HG03095 (cell line): ENCODE measurements at regions not wholly inside any gene's neighbourhood (a gene's known extent, or its start where the extent isn't known, plus 50 kb on each side); places are given as distances from the start of the nearest gene placed in this dataset.

Experiments
- ATAC-seq: cut with Tn5 transposase; IDR thresholded peaks from one replicate; pipeline ENCODE4 v1.9.1; 2021; ENCODE audit warnings: moderate library complexity; ENCODE audit not compliant: unreplicated experiment

DNA sequence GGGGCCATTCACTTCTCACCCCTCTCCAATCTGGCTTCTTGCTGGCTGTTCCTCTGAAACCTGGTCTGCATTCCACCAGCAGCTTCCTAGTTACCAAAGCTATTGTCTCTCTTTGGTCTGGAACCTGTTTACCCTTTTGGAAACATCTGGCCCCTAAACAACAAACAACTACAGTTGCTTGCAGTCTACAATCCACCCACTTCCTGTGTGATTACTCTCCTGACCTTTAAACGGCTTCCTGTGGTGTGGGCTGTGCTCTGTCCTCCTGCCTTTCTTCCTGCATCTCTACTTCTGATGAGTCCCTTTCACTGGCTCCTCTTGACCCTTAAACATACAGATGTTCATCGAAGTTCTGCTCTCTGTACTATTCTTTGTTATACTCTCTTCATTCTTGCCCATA is 303.8 kb downstream of the TDRD15 start:
- no peak for ATAC-seq

DNA sequence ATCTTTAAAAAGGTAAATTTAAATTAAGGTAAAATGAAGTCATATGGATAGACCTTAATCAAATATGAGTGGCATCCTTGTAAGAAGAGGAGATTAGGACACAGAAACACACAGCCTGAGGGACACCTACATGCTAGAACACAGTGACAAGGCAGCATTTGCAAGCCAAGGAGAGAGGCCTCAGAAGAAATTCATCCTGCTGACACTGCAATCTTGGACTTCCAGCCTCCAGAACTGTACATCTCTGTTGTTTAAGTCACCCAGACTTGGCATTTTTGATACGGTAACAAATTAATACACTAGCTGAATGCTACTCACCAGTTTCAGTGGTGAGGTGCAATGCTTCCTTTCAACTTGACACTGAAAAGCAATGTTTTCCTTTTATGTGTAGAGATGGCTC is 305.0 kb downstream of the TDRD15 start:
- no peak for ATAC-seq

DNA sequence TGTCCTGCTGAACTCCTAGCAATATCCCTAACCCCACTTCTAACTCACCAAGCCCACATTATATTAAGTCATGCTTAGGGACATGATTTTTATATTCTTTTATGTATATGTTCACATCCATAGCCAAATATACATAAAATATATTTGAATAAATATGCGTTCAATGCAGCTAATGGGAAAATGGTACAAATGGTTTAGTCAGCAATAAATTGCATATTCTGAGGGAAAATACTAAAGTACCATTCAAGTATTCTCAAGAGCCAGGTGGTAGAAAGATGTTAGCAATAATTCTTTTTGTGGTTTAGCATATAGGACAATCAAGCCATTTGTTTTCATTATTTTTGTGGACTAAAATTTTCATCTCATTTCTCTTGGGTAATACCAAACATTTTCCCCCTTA is 306.0 kb downstream of the TDRD15 start:
- ATAC-seq = no peak

DNA sequence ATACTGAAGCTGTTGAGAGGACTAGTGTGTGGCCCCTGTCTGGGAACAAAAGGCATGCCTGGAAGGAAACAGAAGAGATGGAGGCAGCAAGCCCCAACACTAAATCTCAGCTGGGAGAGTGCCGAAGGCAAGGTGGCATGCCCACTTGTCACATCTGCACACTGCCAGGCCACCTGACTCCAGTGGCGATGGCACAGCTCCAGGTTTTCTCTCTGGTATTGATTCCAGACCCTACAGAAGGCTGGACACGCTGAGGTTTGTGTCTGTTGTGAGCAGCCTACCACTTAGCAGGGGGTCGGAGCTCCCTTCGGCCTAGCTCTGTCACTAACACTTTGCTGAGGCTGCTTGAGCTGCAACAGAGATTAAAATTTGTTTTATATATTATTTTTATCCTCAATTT is 307.3 kb downstream of the TDRD15 start:
- ATAC-seq = no peak

DNA sequence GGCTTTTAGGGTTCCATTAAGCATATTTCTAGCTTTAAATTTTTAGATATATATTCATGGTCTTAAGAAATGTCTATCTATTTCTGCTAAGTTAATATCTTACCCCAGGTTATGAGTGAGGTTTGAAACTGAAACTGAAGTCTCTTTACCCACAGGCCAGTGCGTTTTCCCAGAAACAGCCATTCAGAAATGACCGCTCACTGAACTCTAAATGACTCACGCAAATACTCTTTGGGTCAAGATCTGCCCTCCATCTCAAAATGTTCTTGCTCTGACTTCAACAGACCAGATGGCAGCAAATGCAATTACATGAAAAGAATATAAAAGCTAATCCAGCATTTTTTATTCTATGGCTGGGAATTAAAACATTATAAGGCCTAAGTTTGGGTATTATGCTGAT is 315.2 kb downstream of the TDRD15 start:
- ATAC-seq = no peak

DNA sequence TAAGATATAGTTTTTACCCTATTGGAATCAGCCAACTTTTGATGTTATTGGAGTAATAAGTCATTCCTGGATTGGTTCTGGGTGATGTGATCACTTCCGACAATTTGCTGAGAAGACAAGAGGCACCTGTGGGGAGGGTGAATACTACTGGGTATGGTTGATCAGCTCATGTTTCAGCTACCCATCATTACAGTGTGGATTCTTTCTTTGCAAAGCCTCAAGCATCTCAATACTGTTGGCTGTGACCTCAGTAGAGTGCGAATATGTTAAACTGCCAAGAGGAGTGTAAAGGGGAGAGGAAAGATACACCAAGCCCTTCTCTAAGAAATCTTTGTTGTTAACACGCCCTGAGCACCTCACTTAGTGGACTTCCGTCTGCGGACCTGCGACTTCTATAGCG is 317.7 kb downstream of the TDRD15 start:
- ATAC-seq = no peak

DNA sequence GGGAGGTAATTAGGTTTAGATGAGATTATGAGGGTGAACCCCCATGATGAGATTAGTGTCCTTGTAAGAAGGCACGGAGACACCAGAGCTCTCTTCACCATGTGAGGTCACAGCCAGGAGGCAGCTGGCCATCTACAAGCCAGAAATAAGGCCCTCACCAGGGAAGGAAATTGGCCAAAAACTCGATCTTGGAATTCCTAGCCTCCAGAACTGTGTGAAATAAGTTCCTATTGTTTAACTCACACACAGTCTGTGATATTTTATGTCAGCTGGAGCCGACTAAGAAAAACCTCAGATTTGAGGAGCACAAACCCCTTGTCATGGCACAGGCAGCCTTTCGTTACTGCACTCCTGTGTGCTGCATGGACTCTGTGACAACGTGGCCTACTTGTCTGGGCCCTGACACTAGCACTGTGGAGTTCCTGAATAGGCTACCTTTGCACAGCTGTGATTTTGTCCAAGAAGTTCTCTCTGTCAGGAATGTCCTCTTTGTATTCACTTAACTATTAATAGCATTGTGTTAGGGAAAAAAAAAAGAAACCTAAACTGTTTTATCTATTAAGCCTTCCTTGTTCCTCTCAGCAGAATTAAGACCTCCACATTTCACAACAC is 319.8 kb downstream of the TDRD15 start:
- no peak for ATAC-seq

DNA sequence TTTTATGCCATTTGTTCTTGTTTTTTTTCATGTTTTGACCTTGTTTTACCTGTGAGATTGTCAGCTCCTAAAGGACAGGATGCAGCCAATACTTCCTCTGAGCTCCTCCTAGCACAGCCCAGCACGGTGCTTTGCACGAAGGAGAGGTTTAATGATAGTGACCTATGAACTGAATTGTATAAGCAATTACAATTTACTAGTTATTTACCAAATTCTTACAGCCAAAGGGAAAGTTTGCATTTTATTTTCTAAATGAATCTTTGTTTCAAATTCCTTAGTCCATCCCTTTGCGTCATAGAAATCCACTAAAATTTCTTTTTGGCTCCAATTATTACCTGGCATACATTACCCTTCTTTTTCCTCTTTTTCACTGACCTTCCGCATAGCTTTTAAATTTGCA is 326.1 kb downstream of the TDRD15 start:
- no peak for ATAC-seq

DNA sequence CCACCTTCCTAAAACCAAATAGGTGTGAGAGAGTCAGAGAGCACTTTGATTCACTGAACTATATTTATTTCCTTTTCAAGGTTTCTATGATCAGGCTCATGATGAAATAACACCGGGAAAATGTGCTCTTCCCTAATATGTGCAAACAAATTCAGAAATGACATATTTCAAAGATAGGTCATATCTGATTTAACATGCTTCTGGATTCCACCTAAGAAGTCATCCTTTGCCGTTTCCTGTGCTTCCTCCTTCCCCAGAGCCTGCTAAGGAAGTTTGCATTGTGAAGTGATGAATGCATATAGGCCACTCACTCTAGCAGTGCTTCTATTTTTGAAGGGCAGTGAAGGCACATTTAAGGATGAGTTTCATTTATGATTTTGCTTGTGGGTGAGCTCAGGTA is 327.6 kb downstream of the TDRD15 start:
- no peak for ATAC-seq

DNA sequence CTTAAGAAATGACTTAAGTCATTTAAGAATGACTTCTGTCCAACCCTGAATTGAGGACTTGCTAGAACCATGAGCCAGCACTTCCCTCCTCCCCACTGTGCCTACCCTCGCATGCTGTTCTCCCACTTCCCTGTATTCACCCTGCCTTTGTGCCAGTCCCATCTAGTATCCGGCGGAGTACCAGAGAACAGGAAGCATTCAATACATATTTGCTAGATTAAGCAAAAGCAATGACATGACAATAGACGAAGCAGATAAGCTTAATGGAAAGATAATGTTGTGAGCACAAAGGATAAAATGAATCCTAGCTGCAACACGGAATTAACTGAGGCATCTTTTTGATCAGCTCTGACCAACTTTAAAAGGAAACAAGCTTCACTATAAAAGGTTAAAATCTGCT is 328.5 kb downstream of the TDRD15 start:
- no peak for ATAC-seq

DNA sequence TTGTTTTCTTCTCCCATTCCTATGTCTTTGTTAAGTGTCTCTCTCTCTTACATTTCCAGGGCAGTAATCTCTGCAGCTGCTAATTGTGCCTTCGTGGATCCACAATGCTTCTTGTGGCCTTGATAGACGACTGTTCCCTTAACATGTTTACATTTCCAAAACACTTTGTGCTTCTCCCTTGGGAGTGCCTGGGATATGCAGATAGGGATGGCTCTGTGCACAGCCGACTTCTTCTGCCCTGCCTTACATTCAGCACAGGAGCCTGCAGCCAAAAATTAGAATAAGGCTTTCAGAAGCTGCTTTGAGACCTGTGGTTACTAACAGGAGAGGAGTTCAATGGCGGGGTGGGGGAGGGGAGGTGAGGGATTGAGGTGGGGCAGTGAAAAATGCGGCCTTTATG is 328.9 kb downstream of the TDRD15 start:
- no peak for ATAC-seq

DNA sequence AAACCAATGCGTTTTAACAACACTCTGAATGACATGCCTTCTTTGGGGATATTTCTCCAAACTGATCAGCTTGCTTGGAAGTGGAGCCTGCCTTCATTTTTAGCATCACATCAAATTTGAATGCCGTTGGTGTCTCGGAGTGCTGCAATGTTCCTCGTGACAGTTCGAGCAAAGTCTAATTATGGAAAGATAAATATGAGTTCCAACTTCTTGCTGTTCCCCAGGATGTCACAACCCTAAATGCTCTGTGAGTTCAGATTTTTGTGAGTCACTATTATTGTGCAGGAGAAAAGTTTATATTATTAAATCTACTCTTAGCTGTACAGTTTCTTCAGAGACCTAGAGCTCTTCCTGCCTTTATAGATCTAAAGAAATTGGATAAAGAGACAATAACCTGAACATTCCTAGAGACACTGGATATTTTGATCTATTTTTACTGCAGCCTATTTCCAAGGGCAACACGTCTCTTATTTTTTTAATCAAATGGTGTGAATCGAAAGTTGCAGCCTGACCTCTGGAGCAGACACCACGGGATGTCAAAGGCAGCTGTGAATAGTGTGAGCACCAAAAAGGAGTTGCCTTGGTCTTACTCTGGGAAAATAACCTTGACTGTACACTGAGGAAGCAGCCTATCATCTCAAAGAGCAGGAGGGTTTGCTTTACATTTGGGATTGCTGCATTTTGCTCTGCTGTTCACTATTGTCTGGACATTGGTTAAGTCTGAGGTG is 330.1 kb downstream of the TDRD15 start:
- ATAC-seq = no peak

DNA sequence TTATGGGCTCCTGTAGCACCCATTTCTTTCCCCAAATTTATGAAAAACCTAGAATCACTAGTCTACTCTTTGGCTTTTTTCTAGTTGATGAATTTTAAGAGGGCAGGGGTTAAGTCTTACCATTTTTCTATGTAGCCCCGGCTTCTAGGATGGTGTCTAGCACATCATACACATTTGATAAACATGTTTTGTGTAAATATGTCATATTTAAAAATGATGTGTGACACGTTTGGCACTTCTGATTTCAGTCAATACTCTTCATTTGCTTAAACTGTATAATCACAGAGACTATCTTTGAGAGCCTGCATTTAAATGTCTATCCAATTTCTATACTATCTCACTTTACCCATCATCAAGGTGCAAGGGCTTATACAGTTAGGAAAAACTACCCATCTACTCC is 331.1 kb downstream of the TDRD15 start:
- no peak for ATAC-seq

DNA sequence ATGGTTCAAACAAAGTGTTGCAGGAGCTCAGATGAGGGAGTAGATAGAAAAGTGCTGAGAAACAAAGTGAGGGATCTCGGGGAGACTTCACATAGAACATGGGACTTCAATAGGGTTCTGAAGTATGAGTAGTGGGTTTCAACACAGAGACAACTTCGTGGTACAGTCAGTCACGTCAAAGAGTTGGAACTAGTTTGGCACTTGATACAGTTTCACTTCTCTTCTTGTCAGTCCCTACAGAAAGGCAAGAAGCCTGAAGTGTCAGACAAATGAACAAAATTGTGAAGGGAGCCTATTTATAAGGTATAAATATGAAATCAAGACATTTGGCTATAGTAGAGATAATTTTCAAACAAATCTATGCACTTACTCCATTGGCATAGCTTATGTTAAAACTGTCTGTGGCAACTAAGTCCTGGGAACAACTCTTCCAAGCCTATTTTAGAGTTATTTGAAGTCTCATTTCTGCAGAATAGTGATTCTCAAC is 338.0 kb downstream of the TDRD15 start:
- ATAC-seq = no peak

DNA sequence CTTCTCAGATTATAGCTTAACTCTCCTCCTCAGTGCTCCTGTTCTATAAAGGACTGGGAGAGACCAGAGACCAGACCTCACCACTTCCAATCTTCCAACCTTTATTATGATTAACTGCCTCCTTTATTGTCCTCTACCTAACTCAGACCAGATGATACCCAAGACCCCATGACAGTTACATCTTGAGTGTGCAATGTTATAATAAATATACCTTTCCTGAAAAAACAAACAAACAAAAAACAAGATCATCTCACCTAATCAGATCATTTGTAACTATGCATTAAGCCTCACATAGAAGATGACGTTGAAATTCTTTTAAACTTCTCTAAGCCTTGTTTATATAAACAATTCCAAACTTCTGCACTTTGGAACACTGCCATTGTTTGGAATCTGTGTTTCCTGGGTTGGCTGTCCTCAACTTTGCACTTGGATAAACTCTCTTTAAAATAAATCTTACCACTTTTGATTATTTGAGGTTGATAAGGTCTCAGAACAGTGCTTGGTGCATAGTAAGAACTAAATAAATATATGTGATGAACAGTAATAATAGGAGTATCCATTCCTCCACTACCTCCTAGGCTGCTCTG is 342.7 kb downstream of the TDRD15 start:
- no peak for ATAC-seq

DNA sequence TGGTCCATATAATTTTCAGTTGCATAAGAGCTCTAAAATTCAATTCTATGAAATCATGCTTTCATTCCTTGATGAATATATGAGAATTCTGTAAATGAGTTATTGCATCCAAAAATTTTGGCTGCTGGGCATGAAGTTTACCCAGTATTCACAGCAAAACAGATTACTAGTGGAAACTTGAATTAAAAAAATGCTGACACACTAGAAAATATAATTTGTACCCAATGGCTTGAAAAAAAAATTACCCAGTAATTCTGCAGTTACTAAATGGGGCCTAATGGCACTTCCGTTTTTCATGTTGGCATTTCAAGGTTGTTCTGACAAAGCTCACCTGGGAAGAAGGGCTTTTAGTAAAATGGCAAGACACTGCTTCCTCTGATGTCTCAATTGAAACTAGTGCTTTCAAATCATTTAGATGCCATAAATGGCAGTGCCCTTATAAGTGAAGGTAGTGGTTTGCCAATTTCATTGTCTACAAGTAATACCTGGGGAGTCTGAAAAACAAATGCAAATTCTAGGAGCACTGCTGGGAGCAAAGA is 343.6 kb downstream of the TDRD15 start:
- no peak for ATAC-seq

DNA sequence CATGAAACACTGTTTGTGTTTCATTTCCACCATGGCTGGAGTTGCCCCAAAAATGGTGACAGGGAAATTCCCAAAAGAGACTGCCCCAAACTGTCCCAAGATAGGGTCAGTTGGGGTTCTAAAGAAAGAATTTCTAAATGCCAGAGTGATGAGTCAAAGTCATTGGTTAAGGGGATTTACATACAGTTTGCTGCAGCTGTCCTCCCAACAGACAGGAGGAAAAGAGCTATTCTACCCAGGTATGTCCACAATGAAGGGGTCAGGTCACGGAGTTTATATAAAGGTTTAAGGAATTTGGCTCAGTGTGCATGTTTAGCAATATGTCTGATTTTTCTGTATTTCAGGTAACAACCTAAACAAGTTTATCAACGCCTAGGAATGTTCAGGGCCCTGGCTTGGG is 344.1 kb downstream of the TDRD15 start:
- no peak for ATAC-seq

DNA sequence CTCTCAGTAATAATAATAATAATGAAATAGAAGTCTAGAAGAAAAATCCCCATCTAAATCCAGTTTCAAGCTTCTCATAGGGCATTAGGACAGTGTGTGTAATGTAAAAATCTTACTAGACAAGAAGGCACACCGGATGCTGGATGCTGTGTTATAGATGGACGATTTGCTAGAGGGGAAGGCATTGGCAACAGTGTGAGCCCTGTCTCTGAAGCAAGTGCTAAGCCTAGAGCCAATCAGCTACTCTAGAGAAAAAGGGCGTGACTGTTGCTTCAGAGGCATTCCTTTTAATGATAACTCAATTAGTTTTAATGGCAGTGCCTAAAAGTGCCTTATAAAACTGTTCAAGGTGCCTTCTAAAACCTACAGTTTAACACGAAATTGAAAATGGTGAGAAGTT is 344.9 kb downstream of the TDRD15 start:
- ATAC-seq = no peak

DNA sequence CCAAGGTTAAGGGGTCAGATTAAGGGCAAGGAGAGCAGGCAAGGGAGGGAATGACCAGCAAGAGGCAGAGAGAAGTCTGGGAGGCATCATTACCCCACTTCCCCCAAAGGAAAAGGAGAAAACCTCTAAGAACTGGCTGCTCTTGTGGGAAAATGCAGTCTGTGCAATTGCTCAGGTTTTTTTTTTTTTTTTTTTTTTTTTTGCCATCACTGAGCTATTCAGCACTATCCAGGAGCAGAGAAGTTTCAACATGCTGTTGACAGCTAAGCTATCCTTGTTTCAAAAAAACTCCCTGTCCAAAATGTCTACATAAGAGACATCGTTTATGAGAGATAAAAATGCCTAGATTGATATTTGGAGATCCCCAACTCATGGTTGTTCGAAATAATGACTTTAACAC is 345.4 kb downstream of the TDRD15 start:
- ATAC-seq = no peak

DNA sequence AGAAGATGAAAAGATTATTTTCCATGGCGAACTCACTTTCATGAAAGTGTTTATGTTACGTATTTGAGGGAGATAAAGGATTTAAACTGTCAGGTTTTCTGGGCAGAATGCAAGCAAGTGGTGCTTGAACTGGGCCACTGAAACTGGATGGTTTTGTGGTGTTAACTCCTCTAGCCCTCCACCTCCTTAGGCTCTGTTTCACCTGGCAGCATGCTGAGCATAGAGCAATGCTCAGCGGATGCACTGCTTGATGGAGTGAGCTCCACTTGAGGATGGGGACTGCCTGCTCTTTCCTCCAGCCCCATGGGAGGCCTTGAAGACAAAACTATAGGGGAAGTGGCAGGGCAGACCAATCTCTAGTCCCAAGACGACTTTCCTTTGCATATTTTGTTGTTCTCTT is 345.8 kb downstream of the TDRD15 start:
- ATAC-seq = no peak

DNA sequence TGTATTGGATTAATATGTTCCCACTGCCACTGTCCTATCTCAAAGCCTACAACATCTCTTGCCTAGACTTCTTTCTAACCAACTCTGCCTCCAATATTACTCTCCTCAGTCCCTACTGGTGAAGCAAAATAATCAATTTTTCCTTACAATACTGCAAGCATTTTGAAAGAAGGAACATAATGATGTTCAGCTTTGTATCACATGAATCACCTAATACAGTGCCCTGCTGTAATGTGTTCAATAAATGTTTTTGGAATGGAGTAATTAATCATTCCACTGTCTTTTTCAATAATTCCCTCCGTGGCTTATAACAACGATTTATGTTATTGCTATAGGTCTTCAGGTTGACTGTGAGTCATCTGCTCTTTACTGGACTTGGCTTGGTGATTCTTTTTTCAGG is 356.4 kb downstream of the TDRD15 start:
- no peak for ATAC-seq

DNA sequence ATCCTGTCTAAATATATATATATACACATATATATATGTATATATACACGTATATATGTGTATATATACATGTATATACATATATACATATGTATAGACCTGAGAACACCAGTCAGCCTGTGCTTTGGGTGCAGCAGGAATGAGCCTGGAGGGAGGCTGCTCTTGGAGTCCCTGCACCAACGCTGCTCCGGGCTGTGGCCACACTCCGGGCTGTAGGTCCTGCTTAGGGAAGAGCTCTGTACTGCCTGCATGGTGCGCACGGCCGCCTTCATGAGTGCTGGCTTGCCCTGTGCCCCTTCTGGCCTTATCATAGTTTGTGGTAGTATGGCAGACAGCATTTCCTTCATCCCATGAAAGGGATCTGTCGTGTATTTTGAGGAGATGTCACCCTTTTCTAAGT is 360.9 kb downstream of the TDRD15 start:
- ATAC-seq = no peak
